ENCODE measurements at regions not wholly inside any gene's neighbourhood (a gene's known extent, or its start where the extent isn't known, plus 50 kb on each side); places are given as distances from the start of the nearest gene placed in this dataset.

DNA sequence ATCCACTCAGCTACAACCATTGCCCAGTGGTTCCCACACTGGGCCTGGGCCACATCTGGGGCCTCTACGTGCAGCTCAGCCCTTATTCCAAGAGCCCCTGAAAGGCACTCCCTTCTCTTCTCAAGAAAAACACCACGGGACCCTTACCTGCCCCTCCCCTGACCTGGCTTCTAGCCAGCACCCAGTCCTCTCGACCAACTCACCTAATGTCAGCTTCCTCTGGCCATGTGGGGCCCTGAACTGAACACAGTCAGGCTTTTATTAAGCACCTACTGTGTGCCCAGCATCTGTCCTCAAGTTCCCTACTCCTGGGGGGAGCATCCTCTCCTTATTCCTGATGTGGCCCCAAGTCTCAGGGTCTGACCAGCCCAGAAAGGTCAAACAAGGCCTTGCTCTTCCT, 208.4 kb downstream of the MATN1 start:
- H3K36me3 Mint-ChIP-seq (ENCODE audit: insufficient read depth in 2 of 2), result no peaks in the 10 kb centered on the region
- no peak overlapping the region for H3K27ac Mint-ChIP-seq
- ATAC-seq (replicated peaks in 1 of 2), result no peak
- DNase-seq, result no peak
- peaks cover 7% of the 10 kb centered on the region for H3K27me3 Mint-ChIP-seq (ENCODE audit: low read depth)
- H3K4me1 Mint-ChIP-seq (ENCODE audit: low read depth), result no peaks in the 10 kb centered on the region
- no peak overlapping the region for H3K4me3 Mint-ChIP-seq
- H3K9me3 Mint-ChIP-seq, result no peaks in the 10 kb centered on the region

GRCh38 chr1:30514137-30514654, 209.2 kb downstream of the MATN1 start:
- no peaks in the 10 kb centered on the region for H3K9me3 Mint-ChIP-seq
- H3K36me3 Mint-ChIP-seq (ENCODE audit: insufficient read depth in 2 of 2), result no peaks in the 10 kb centered on the region
- H3K27me3 Mint-ChIP-seq (ENCODE audit: low read depth), result peaks cover 10% of the 10 kb centered on the region
- H3K4me1 Mint-ChIP-seq (ENCODE audit: low read depth), result no peaks in the 10 kb centered on the region
- H3K27ac Mint-ChIP-seq, result no peak overlapping the region
- no peak for ATAC-seq (replicated peaks in 1 of 2)
- no peak overlapping the region for H3K4me3 Mint-ChIP-seq
- no peak for DNase-seq

- Mint-ChIP-seq H3K4me1 (ENCODE audit: low read depth) (no peaks in the 10 kb centered on the region), H3K27ac (no peak overlapping the region), H3K27me3 (ENCODE audit: low read depth) (peaks cover 16% of the 10 kb centered on the region), H3K4me3 (no peak overlapping the region), H3K9me3 (no peaks in the 10 kb centered on the region), H3K36me3 (ENCODE audit: insufficient read depth in 2 of 2) (no peaks in the 10 kb centered on the region)
- ATAC-seq (replicated peaks in 1 of 2) (no peak), DNase-seq (no peak)
These were observed 209.8 kb downstream of the MATN1 start for GRCh38 chr1:30513396-30514136.

DNA sequence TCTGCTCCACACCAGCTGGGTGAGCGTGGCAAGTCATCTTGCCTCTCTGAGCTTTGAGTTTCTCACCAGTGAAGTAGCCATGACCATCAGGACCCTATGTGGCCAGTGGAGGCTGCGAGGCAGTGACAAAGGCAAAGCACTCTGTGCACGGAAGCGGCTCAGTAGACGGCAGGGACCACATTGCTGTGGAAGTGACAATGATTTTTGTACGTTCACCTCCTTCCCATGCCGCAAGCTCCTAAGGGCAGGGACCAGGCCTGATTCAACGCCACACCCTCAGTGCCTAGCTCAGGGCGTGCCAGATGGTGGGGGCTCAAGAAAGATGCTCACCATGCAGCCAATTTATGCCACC, 210.5 kb downstream of the MATN1 start:
- ATAC-seq (replicated peaks in 1 of 2) (no peak), DNase-seq (no peak)
- H3K4me3 Mint-ChIP-seq, result no peak overlapping the region
- H3K36me3 Mint-ChIP-seq (ENCODE audit: insufficient read depth in 2 of 2), result no peaks in the 10 kb centered on the region
- no peak overlapping the region for H3K27ac Mint-ChIP-seq
- H3K4me1 Mint-ChIP-seq (ENCODE audit: low read depth), result no peaks in the 10 kb centered on the region
- H3K9me3 Mint-ChIP-seq, result no peaks in the 10 kb centered on the region
- peaks cover 20% of the 10 kb centered on the region for H3K27me3 Mint-ChIP-seq (ENCODE audit: low read depth)

GRCh38 chr1:30511991-30512913, 211.1 kb downstream of the MATN1 start:
- H3K9me3 Mint-ChIP-seq, result no peaks in the 10 kb centered on the region
- DNase-seq, result no peak
- H3K4me1 Mint-ChIP-seq (ENCODE audit: low read depth), result no peaks in the 10 kb centered on the region
- ATAC-seq (replicated peaks in 1 of 2), result no peak
- H3K27me3 Mint-ChIP-seq (ENCODE audit: low read depth), result peaks cover 20% of the 10 kb centered on the region
- H3K27ac Mint-ChIP-seq, result no peak overlapping the region
- no peaks in the 10 kb centered on the region for H3K36me3 Mint-ChIP-seq (ENCODE audit: insufficient read depth in 2 of 2)
- no peak overlapping the region for H3K4me3 Mint-ChIP-seq

DNA sequence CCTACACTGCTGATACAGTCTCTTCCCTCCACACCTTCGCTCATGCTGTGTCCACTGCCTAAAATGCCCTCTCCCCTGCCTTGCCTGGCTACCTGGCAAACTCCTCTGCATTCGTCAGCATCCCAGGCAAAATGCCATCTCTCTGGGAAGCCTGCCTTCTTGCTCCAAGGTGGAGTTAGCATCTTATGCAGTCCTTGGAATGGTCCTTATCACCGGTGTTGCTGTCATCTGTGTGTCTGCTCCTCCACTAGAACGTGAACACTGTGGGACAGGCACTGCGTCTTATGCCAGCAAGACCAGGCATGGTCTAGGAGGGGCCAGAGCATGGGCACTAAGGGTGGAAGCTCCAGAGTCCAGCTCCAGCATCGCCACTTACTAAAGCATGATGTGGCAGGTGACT, 211.8 kb downstream of the MATN1 start:
- H3K4me3 Mint-ChIP-seq, result no peak overlapping the region
- peaks cover 20% of the 10 kb centered on the region for H3K27me3 Mint-ChIP-seq (ENCODE audit: low read depth)
- H3K4me1 Mint-ChIP-seq (ENCODE audit: low read depth), result no peaks in the 10 kb centered on the region
- ATAC-seq (replicated peaks in 1 of 2) (no peak), DNase-seq (no peak)
- H3K27ac Mint-ChIP-seq, result no peak overlapping the region
- H3K9me3 Mint-ChIP-seq, result no peaks in the 10 kb centered on the region
- no peaks in the 10 kb centered on the region for H3K36me3 Mint-ChIP-seq (ENCODE audit: insufficient read depth in 2 of 2)

DNA sequence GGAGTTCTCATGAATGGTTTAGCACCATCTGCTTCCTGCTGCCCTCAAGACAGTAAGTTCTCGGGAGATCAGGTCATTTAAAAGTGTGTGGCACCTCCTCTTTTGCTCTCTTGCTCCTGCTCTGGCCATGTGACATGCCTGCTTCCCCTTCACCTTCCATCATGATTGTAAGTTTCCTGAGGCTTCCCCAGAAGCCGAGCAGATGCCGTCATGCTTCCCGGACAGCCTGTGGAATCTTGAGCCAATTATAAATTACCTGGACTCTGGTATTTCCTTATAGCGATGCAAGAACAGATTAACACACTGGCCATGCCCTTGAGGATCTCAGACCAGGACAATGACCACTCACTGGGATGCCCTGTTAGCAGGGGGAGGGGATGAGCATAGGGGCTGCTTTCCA, 212.3 kb downstream of the MATN1 start:
- Mint-ChIP-seq H3K4me3 (no peak overlapping the region), H3K36me3 (ENCODE audit: insufficient read depth in 2 of 2) (no peaks in the 10 kb centered on the region), H3K9me3 (no peaks in the 10 kb centered on the region), H3K27ac (no peak overlapping the region), H3K4me1 (ENCODE audit: low read depth) (no peaks in the 10 kb centered on the region), H3K27me3 (ENCODE audit: low read depth) (peaks cover 22% of the 10 kb centered on the region)
- ATAC-seq (replicated peaks in 1 of 2), result no peak
- no peak for DNase-seq

DNA sequence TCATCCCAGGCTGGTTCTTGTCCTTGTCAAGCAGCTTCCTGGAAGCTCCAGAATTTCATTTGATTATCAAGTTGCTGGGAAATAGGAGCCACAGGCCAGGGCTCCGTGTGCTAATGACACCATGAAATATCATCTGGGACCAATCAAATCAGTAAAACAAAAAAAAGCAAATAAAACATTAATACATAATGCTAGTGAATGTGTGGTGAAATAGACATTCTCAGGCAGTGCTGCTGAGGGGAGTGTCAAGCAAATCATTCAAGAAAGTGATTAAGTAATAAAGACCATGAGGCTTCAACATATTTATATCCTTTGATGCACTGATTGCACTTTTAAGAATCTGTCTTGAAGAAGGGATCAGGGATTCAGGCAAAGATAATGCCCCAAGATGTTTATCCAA, 213.7 kb downstream of the MATN1 start:
- ATAC-seq (replicated peaks in 1 of 2), result no peak
- Mint-ChIP-seq H3K4me1 (ENCODE audit: low read depth) (no peaks in the 10 kb centered on the region), H3K27me3 (ENCODE audit: low read depth) (peaks cover 19% of the 10 kb centered on the region)

DNA sequence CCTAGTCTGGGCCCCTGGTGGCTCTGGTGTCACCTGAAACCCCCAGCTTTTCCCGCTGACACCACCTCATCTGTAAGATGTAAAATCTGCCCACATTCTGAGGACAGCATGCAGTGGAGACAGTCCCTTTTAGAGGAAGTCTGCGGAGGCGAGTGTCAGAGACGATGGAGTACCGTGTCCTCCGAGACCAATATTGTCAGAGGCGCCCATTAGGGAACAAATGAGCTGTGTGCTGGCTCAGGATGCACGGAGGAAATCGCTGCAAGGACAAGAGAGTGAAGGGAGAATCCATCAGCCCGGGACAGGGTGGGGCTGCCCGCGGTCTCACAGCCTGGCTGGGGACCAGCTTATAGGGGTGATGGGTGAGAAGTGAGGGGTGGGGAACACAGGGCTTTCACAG, 214.8 kb downstream of the MATN1 start:
- H3K4me1 Mint-ChIP-seq (ENCODE audit: low read depth), result no peaks in the 10 kb centered on the region
- ATAC-seq (replicated peaks in 1 of 2) (no peak), DNase-seq (no peak)
- H3K27me3 Mint-ChIP-seq (ENCODE audit: low read depth), result peaks cover 19% of the 10 kb centered on the region
- H3K36me3 Mint-ChIP-seq (ENCODE audit: insufficient read depth in 2 of 2), result no peaks in the 10 kb centered on the region
- no peaks in the 10 kb centered on the region for H3K9me3 Mint-ChIP-seq
- H3K27ac Mint-ChIP-seq, result no peak overlapping the region
- H3K4me3 Mint-ChIP-seq, result no peak overlapping the region

More for the DNA sequence above, 213.7 kb downstream of the MATN1 start:
- DNase-seq, result no peak
- Mint-ChIP-seq H3K36me3 (ENCODE audit: insufficient read depth in 2 of 2) (no peaks in the 10 kb centered on the region), H3K9me3 (no peaks in the 10 kb centered on the region), H3K27ac (no peak overlapping the region), H3K4me3 (no peak overlapping the region)

- no peak overlapping the region for H3K4me3 Mint-ChIP-seq
- no peak overlapping the region for H3K27ac Mint-ChIP-seq
- DNase-seq (no peak), ATAC-seq (replicated peaks in 1 of 2) (no peak)
- H3K9me3 Mint-ChIP-seq, result peaks cover 0 to under 1% of the 10 kb centered on the region in 2 donors
- H3K36me3 Mint-ChIP-seq (ENCODE audit: insufficient read depth in 2 of 2), result peaks cover 0 to 3% of the 10 kb centered on the region in 2 donors
- H3K4me1 Mint-ChIP-seq (ENCODE audit: low read depth), result no peaks in the 10 kb centered on the region
- peaks cover 19% of the 10 kb centered on the region for H3K27me3 Mint-ChIP-seq (ENCODE audit: low read depth)
These were observed 215.3 kb downstream of the MATN1 start for GRCh38 chr1:30508175-30508448.

GRCh38 chr1:30507401-30508174, 215.8 kb downstream of the MATN1 start:
- Mint-ChIP-seq H3K4me1 (ENCODE audit: low read depth) (no peaks in the 10 kb centered on the region), H3K9me3 (peaks cover 0 to 2% of the 10 kb centered on the region in 2 donors), H3K27me3 (ENCODE audit: low read depth) (peaks cover 19% of the 10 kb centered on the region), H3K27ac (no peak overlapping the region), H3K4me3 (no peak overlapping the region), H3K36me3 (ENCODE audit: insufficient read depth in 2 of 2) (peaks cover 0 to 4% of the 10 kb centered on the region in 2 donors)
- DNase-seq, result no peak
- ATAC-seq (replicated peaks in 1 of 2), result no peak

- Mint-ChIP-seq H3K36me3 (ENCODE audit: insufficient read depth in 2 of 2) (peaks cover 0 to 4% of the 10 kb centered on the region in 2 donors), H3K27ac (no peak overlapping the region), H3K27me3 (ENCODE audit: low read depth) (peaks cover 19% of the 10 kb centered on the region), H3K4me1 (ENCODE audit: low read depth) (no peaks in the 10 kb centered on the region), H3K4me3 (no peak overlapping the region), H3K9me3 (peaks cover 0 to 3% of the 10 kb centered on the region in 2 donors)
- ATAC-seq (replicated peaks in 1 of 2) (no peak), DNase-seq (no peak)
These were observed 216.4 kb downstream of the MATN1 start for GRCh38 chr1:30507016-30507312.

All from activated T-cell treated with anti-CD3 and anti-CD28 coated beads, Interleukin-2, amount 50 U/mL, for 72 hours (primary cell).